ENCODE measurements at regions not wholly inside any gene's neighbourhood (a gene's known extent, or its start where the extent isn't known, plus 50 kb on each side); places are given as distances from the start of the nearest gene placed in this dataset.
"Not testable (repeated sequence)": the region's sequence is repeated elsewhere in the genome, so short reads cannot be mapped to it uniquely, and the experiment has no call there.

- TF ChIP-seq EZH2phosphoT487 (IDR thresholded peaks at IDR 0.05; ENCODE audit: borderline replicate concordance): no peak
- TF ChIP-seq, protein P1, sequence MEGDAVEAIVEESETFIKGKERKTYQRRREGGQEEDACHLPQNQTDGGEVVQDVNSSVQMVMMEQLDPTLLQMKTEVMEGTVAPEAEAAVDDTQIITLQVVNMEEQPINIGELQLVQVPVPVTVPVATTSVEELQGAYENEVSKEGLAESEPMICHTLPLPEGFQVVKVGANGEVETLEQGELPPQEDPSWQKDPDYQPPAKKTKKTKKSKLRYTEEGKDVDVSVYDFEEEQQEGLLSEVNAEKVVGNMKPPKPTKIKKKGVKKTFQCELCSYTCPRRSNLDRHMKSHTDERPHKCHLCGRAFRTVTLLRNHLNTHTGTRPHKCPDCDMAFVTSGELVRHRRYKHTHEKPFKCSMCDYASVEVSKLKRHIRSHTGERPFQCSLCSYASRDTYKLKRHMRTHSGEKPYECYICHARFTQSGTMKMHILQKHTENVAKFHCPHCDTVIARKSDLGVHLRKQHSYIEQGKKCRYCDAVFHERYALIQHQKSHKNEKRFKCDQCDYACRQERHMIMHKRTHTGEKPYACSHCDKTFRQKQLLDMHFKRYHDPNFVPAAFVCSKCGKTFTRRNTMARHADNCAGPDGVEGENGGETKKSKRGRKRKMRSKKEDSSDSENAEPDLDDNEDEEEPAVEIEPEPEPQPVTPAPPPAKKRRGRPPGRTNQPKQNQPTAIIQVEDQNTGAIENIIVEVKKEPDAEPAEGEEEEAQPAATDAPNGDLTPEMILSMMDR (conservative IDR thresholded peaks at IDR 0.05; ENCODE audit: low read length): no peak
- H3K36me3 ChIP-seq (ENCODE audit: insufficient read depth, low read length): no peaks in the 10 kb centered on the region
- H3F3A ChIP-seq (ENCODE audit: low read depth): no peaks in the 10 kb centered on the region
- no peaks in the 10 kb centered on the region for H4K20me1 ChIP-seq (ENCODE audit: insufficient read depth, low read length, poor library complexity, severe bottlenecking)
- no peak overlapping the region for H3K4me2 ChIP-seq (ENCODE audit: low read depth, low read length, poor library complexity, severe bottlenecking)
- H3K27me3 ChIP-seq (ENCODE audit: insufficient read depth, low read length, poor library complexity, severe bottlenecking): no peaks in the 10 kb centered on the region
- H3K9me2 ChIP-seq (replicated peaks; ENCODE audit: low read depth, low read length): no peaks in the 10 kb centered on the region
- H3K4me1 ChIP-seq (ENCODE audit: insufficient read depth, low read length, poor library complexity, severe bottlenecking): no peaks in the 10 kb centered on the region
- H3K4me3 ChIP-seq (ENCODE audit: low read length, poor library complexity, severe bottlenecking): no peak overlapping the region
- no peaks in the 10 kb centered on the region for H3K9me3 ChIP-seq (ENCODE audit: insufficient read depth, low read depth, low read length)
- no peaks in the 10 kb centered on the region for H3K79me2 ChIP-seq (ENCODE audit: insufficient read depth, low read length)
- no peak overlapping the region for H2AFZ ChIP-seq (ENCODE audit: low read length)
- H3K9ac ChIP-seq (ENCODE audit: low read depth, low read length, poor library complexity, severe bottlenecking): no peak overlapping the region
These were observed 105.9 kb downstream of the SLC17A6 start for GRCh38 chr11:22444076-22444475.

DNA sequence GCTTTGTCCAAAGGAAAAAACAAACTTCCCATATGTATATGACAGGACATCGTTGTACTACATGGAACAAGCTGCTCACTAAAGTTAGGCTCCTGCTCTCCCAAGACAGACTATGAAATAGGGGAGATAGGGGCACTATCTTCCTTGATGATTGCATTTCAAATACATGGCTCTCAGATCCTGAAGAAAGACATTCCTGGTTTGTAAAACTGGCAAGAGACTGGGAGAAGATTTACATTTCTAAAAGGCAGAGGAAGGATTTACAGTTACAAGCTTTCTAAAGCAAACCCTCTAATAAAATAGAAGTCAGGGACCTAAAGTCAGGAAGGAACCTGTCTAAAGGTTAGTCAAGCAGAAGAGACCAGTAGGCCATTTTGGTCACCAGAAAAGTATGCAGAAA lies 103.7 kb downstream of the SLC17A6 start:
- no peaks in the 10 kb centered on the region for H3F3A ChIP-seq (ENCODE audit: low read depth)
- H3K9me2 ChIP-seq (replicated peaks; ENCODE audit: low read depth, low read length): no peaks in the 10 kb centered on the region
- H3K9me3 ChIP-seq (ENCODE audit: insufficient read depth, low read depth, low read length): no peaks in the 10 kb centered on the region
- H3K4me2 ChIP-seq (ENCODE audit: low read depth, low read length, poor library complexity, severe bottlenecking): no peak overlapping the region
- H3K9ac ChIP-seq (ENCODE audit: low read depth, low read length, poor library complexity, severe bottlenecking): no peak overlapping the region
- H3K79me2 ChIP-seq (ENCODE audit: insufficient read depth, low read length): no peaks in the 10 kb centered on the region
- H3K36me3 ChIP-seq (ENCODE audit: insufficient read depth, low read length): no peaks in the 10 kb centered on the region
- TF ChIP-seq, protein P1 (conservative IDR thresholded peaks at IDR 0.05; ENCODE audit: low read length): no peak
- TF ChIP-seq EZH2phosphoT487 (IDR thresholded peaks at IDR 0.05; ENCODE audit: borderline replicate concordance): no peak
- H4K20me1 ChIP-seq (ENCODE audit: insufficient read depth, low read length, poor library complexity, severe bottlenecking): no peaks in the 10 kb centered on the region
- no peaks in the 10 kb centered on the region for H3K27me3 ChIP-seq (ENCODE audit: insufficient read depth, low read length, poor library complexity, severe bottlenecking)
- no peak overlapping the region for H3K4me3 ChIP-seq (ENCODE audit: low read length, poor library complexity, severe bottlenecking)
- no peak overlapping the region for H2AFZ ChIP-seq (ENCODE audit: low read length)
- no peaks in the 10 kb centered on the region for H3K4me1 ChIP-seq (ENCODE audit: insufficient read depth, low read length, poor library complexity, severe bottlenecking)

GRCh38 chr11:22435582-22435981 lies 97.4 kb downstream of the SLC17A6 start:
- H3F3A ChIP-seq (ENCODE audit: low read depth); H2AFZ ChIP-seq (ENCODE audit: low read length); H3K9ac ChIP-seq (ENCODE audit: low read depth, low read length, poor library complexity, severe bottlenecking); H3K9me2 ChIP-seq (replicated peaks; ENCODE audit: low read depth, low read length); H3K4me1 ChIP-seq (ENCODE audit: insufficient read depth, low read length, poor library complexity, severe bottlenecking); H4K20me1 ChIP-seq (ENCODE audit: insufficient read depth, low read length, poor library complexity, severe bottlenecking); H3K4me3 ChIP-seq (ENCODE audit: low read length, poor library complexity, severe bottlenecking); H3K36me3 ChIP-seq (ENCODE audit: insufficient read depth, low read length); H3K79me2 ChIP-seq (ENCODE audit: insufficient read depth, low read length); H3K9me3 ChIP-seq (ENCODE audit: insufficient read depth, low read depth, low read length); H3K4me2 ChIP-seq (ENCODE audit: low read depth, low read length, poor library complexity, severe bottlenecking); H3K27me3 ChIP-seq (ENCODE audit: insufficient read depth, low read length, poor library complexity, severe bottlenecking): not testable (repeated sequence)

- no peak overlapping the region for H3K4me3 ChIP-seq (ENCODE audit: low read length, poor library complexity, severe bottlenecking)
- H3K4me2 ChIP-seq (ENCODE audit: low read depth, low read length, poor library complexity, severe bottlenecking): no peak overlapping the region
- no peaks in the 10 kb centered on the region for H3K9me2 ChIP-seq (replicated peaks; ENCODE audit: low read depth, low read length)
- H4K20me1 ChIP-seq (ENCODE audit: insufficient read depth, low read length, poor library complexity, severe bottlenecking): no peaks in the 10 kb centered on the region
- H3K27me3 ChIP-seq (ENCODE audit: insufficient read depth, low read length, poor library complexity, severe bottlenecking): no peaks in the 10 kb centered on the region
- no peaks in the 10 kb centered on the region for H3F3A ChIP-seq (ENCODE audit: low read depth)
- H3K79me2 ChIP-seq (ENCODE audit: insufficient read depth, low read length): no peaks in the 10 kb centered on the region
- TF ChIP-seq, protein P1 (conservative IDR thresholded peaks at IDR 0.05; ENCODE audit: low read length): no peak
- no peak for TF ChIP-seq EZH2phosphoT487 (IDR thresholded peaks at IDR 0.05; ENCODE audit: borderline replicate concordance)
- H2AFZ ChIP-seq (ENCODE audit: low read length): no peak overlapping the region
- H3K4me1 ChIP-seq (ENCODE audit: insufficient read depth, low read length, poor library complexity, severe bottlenecking): no peaks in the 10 kb centered on the region
- H3K9ac ChIP-seq (ENCODE audit: low read depth, low read length, poor library complexity, severe bottlenecking): no peak overlapping the region
- H3K9me3 ChIP-seq (ENCODE audit: insufficient read depth, low read depth, low read length): no peaks in the 10 kb centered on the region
- H3K36me3 ChIP-seq (ENCODE audit: insufficient read depth, low read length): no peaks in the 10 kb centered on the region
These were observed 95.3 kb downstream of the SLC17A6 start for GRCh38 chr11:22433517-22433916.

Data from Loucy (cell line).